SK-N-MC (cell line): ENCODE measurements at regions not wholly inside any gene's neighbourhood (a gene's known extent, or its start where the extent isn't known, plus 50 kb on each side); places are given as distances from the start of the nearest gene placed in this dataset.

ENCODE experiments used
- EZH2 ChIP-seq: fragments of 200-600 bp; sonication (generic); IDR thresholded peaks from one replicate; pipeline ENCODE4 v1.6.1; 2017; ENCODE audit warnings: antibody characterized with exemption
- FOXP2 ChIP-seq: optimal IDR thresholded peaks from 2 replicates; pipeline ENCODE3; 2011; ENCODE audit warnings: mild to moderate bottlenecking, moderate library complexity; ENCODE audit not compliant: insufficient read depth; ENCODE audit errors: extremely low read length, control extremely low read depth
- POLR2AphosphoS5 ChIP-seq: IDR thresholded peaks from 2 replicates; pipeline ENCODE4 v1.6.1; 2012; ENCODE audit warnings: mild to moderate bottlenecking, low read depth, low read length, borderline replicate concordance

DNA sequence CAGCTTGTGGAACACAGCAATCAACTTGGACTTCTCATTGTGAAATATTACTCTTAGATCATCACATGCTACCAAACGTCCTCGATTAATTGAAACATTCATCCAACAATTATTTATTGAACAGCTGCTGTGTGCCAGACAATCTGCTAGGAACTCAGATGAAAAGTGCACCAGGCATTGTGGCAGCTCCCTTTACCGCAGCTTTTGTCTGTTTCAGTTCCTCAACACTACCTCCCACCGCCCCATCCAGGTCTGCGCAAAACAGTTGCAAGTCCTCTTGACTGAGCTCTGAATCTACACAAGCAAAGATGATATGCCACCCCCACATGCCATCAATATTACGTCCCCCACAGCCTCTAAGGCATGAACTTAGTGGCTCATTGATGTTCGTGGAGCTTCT lies 1094.4 kb upstream of the MAP3K7 start:
- no peak for TF ChIP-seq POLR2AphosphoS5
- no peak for TF ChIP-seq EZH2
- no peak for TF ChIP-seq FOXP2
